ENCODE measurements at regions not wholly inside any gene's neighbourhood (a gene's known extent, or its start where the extent isn't known, plus 50 kb on each side); places are given as distances from the start of the nearest gene placed in this dataset.
"Not testable (repeated sequence)": the region's sequence is repeated elsewhere in the genome, so short reads cannot be mapped to it uniquely, and the experiment has no call there.

- no peak for DNase-seq (ENCODE audit: low spot score)
Observed at GRCh38 chr13:48808683-48809082, 155.0 kb downstream of the CYSLTR2 start.

GRCh38 chr13:48810013-48810412, 156.3 kb downstream of the CYSLTR2 start:
- no peak for DNase-seq (ENCODE audit: low spot score)

- no peak for DNase-seq (ENCODE audit: low spot score)
Observed at GRCh38 chr13:48813518-48813917, 159.8 kb downstream of the CYSLTR2 start.

- DNase-seq (ENCODE audit: low spot score): peak; percentile 62
Observed at GRCh38 chr13:48816700-48817099, 159.0 kb upstream of the FNDC3A start.

GRCh38 chr13:48817166-48817802, 158.4 kb upstream of the FNDC3A start:
- peak; percentile 45 for DNase-seq (ENCODE audit: low spot score)

- peak; percentile 18 for DNase-seq (ENCODE audit: low spot score)
Observed at GRCh38 chr13:48818495-48819356, 157.0 kb upstream of the FNDC3A start.

GRCh38 chr13:48819376-48819775, 156.3 kb upstream of the FNDC3A start:
- DNase-seq (ENCODE audit: low spot score): no peak

GRCh38 chr13:48819899-48820298, 155.8 kb upstream of the FNDC3A start:
- no peak for DNase-seq (ENCODE audit: low spot score)

GRCh38 chr13:48823526-48823925, 152.2 kb upstream of the FNDC3A start:
- DNase-seq (ENCODE audit: low spot score): not testable (repeated sequence)

GRCh38 chr13:48826039-48826438, 149.7 kb upstream of the FNDC3A start:
- no peak for DNase-seq (ENCODE audit: low spot score)

GRCh38 chr13:48826922-48827454, 148.7 kb upstream of the FNDC3A start:
- DNase-seq (ENCODE audit: low spot score): not testable (repeated sequence)

GRCh38 chr13:48827709-48828108, 148.0 kb upstream of the FNDC3A start:
- no peak for DNase-seq (ENCODE audit: low spot score)

- no peak for DNase-seq (ENCODE audit: low spot score)
Observed at GRCh38 chr13:48828962-48829411, 146.7 kb upstream of the FNDC3A start.

- DNase-seq (ENCODE audit: low spot score): no peak
Observed at GRCh38 chr13:48829536-48829935, 146.2 kb upstream of the FNDC3A start.

- DNase-seq (ENCODE audit: low spot score): no peak
Observed at GRCh38 chr13:48831248-48831647, 144.5 kb upstream of the FNDC3A start.

GRCh38 chr13:48833412-48833811, 142.3 kb upstream of the FNDC3A start:
- no peak for DNase-seq (ENCODE audit: low spot score)

- DNase-seq (ENCODE audit: low spot score): not testable (repeated sequence)
Observed at GRCh38 chr13:48835326-48835725, 140.4 kb upstream of the FNDC3A start.

- no peak for DNase-seq (ENCODE audit: low spot score)
Observed at GRCh38 chr13:48838193-48838973, 137.3 kb upstream of the FNDC3A start.

- DNase-seq (ENCODE audit: low spot score): no peak
Observed at GRCh38 chr13:48839171-48839570, 136.5 kb upstream of the FNDC3A start.

- DNase-seq (ENCODE audit: low spot score): no peak
Observed at GRCh38 chr13:48840366-48840765, 135.3 kb upstream of the FNDC3A start.

GRCh38 chr13:48842316-48842715, 133.4 kb upstream of the FNDC3A start:
- DNase-seq (ENCODE audit: low spot score): no peak
